ENCODE measurements at regions not wholly inside any gene's neighbourhood (a gene's known extent, or its start where the extent isn't known, plus 50 kb on each side); places are given as distances from the start of the nearest gene placed in this dataset.

DNA sequence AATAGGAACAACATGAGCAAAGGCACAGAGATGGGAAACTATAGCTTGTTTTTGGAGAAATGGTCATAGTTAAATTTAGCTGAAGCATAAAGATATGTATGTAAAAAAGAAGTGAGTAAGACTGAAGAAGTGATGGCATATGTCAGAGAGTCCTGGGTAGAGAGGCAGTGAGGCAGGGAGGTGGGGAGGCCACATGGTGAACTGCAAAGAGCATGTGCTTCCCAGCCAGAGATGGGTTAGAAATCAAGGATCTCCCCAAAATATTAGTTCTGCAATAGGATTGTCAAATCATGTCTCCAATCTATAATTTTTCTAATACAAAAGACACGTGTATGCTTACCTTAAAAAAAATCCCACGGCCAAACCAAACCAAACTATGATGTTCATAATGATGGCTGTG lies 82.1 kb upstream of the STXBP6 start:
- TF ChIP-seq EP300 (IDR thresholded peaks at IDR 0.05), result no peak
- TF ChIP-seq, protein P1, sequence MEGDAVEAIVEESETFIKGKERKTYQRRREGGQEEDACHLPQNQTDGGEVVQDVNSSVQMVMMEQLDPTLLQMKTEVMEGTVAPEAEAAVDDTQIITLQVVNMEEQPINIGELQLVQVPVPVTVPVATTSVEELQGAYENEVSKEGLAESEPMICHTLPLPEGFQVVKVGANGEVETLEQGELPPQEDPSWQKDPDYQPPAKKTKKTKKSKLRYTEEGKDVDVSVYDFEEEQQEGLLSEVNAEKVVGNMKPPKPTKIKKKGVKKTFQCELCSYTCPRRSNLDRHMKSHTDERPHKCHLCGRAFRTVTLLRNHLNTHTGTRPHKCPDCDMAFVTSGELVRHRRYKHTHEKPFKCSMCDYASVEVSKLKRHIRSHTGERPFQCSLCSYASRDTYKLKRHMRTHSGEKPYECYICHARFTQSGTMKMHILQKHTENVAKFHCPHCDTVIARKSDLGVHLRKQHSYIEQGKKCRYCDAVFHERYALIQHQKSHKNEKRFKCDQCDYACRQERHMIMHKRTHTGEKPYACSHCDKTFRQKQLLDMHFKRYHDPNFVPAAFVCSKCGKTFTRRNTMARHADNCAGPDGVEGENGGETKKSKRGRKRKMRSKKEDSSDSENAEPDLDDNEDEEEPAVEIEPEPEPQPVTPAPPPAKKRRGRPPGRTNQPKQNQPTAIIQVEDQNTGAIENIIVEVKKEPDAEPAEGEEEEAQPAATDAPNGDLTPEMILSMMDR (IDR thresholded peaks at IDR 0.05), result no peak
- TF ChIP-seq NPAS2 (CRISPR knock-in tag; IDR thresholded peaks at IDR 0.05; ENCODE audit: borderline replicate concordance), result no peak
- TF ChIP-seq TFCP2L1 (CRISPR knock-in tag; IDR thresholded peaks at IDR 0.05), result no peak
- no peak for TF ChIP-seq POLR2A (IDR thresholded peaks at IDR 0.05; ENCODE audit: low read length)
- TF ChIP-seq ZFP36 (IDR thresholded peaks at IDR 0.05; ENCODE audit: borderline replicate concordance, partially characterized antibody), result no peak
